Heart right ventricle (tissue), 16 donors: ENCODE measurements at regions not wholly inside any gene's neighbourhood (a gene's known extent, or its start where the extent isn't known, plus 50 kb on each side); places are given as distances from the start of the nearest gene placed in this dataset.

Source experiments
- ATAC-seq, 8 donors: fragments of 200-7000 bp; cut with Tn5 transposase; one replicate each; pipeline ENCODE4 v1.9.1; 2020; ENCODE audit warnings: mild to moderate bottlenecking in 8 of 8, moderate library complexity in 8 of 8, moderate number of reproducible peaks in 1 of 8
- DNase-seq, 2 donors: peaks; one replicate each; pipeline ENCODE4 v3.0.0-alpha.2; 2020
- H3K27ac ChIP-seq, 10 donors: fragments of 200-600 bp; sonication (generic) in 2 of 10; one replicate each; pipeline versions ENCODE4 v1.5.0 to v1.8.0; 2020 to 2022; ENCODE audit warnings: mild to moderate bottlenecking in 3 of 10
- H3K27me3 ChIP-seq, 7 donors: fragments of 200-600 bp; one replicate each; pipeline ENCODE4 v1.8.0; 2021 to 2022; ENCODE audit warnings: mild to moderate bottlenecking in 2 of 7
- H3K36me3 ChIP-seq, 9 donors: fragments of 200-600 bp; sonication (generic) in 1 of 9; one replicate each; pipeline versions ENCODE4 v1.5.0 to v1.8.0; 2020 to 2022; ENCODE audit warnings: mild to moderate bottlenecking in 2 of 9
- H3K4me1 ChIP-seq, 9 donors: fragments of 200-600 bp; sonication (generic) in 1 of 9; one replicate each; pipeline versions ENCODE4 v1.5.0 to v1.8.0; 2020 to 2022; ENCODE audit warnings: mild to moderate bottlenecking in 4 of 9
- H3K4me3 ChIP-seq, 10 donors: fragments of 200-600 bp; sonication (generic) in 2 of 10; one replicate each; pipeline versions ENCODE4 v1.5.0 to v1.8.0; 2020 to 2022; ENCODE audit warnings: mild to moderate bottlenecking in 7 of 10, moderate library complexity in 2 of 10
- H3K9me3 ChIP-seq, 11 donors: fragments of 200-600 bp in 10 of 11; sonication (generic) in 2 of 11; one replicate each; pipeline versions ENCODE4 v1.5.0 to v1.8.0; 2013 to 2022; ENCODE audit warnings: mild to moderate bottlenecking in 2 of 11, control low read depth in 1 of 11, moderate library complexity in 1 of 11
- WGBS, 2 donors: extraction: QIAGEN DNeasy Blood & Tissue Kit; methylation state at CpG; one replicate each; pipeline ENCODE4 v1.1.7; 2013; ENCODE audit warnings: inconsistent platforms in 1 of 2; 5-methylcytosine and 5-hydroxymethylcytosine counted together
- intact Hi-C, 10 donors: fragments of 100-400 bp; cut with DNase I; formaldehyde crosslinking; loops; one replicate each; pipeline versions ENCODE4 v1.11.1 to v1.14.2; 2022
- TF ChIP-seq, protein P1 (sequence below), 9 donors: fragments of 200-600 bp; sonication (generic) in 2 of 9; IDR thresholded peaks; one replicate each; pipeline versions ENCODE4 v1.5.0 to v1.8.0; 2021 to 2022; ENCODE audit warnings: antibody characterized with exemption in 9 of 9, mild to moderate bottlenecking in 5 of 9, moderate library complexity in 1 of 9
- donor health status: Arrhythmogenic right ventricular cardiomyopathy.
- donor health status: ischemic (EF 13 %, LVEDD 7.1; RV severe dilation, severe dysfunction).
- donor health status: healthy with polysubstance abuse.
- donor health status: DM: no; HTN: yes; CAD: no.
- donor health status: DM: no; HTN: no; CAD: no.
- donor health status: ischemic (EF 25% LVEDD 6.9; RV normal size, moderate dysfunction).
- donor health status: ischemic (EF 25% LVEDD 5.7; RV mildly dilated, moderate dysfunction).
- donor health status: healthy.
- donor health status: DM: yes; HTN: yes; CAD: no.
- donor health status: Ischemic cardiomyopathy.
- donor health status: ischemic (EF 35%, LVEDD 5.7; RV mildly dilated, moderate dysfunction).
- donor health status: nonischemic (EF 11% LVEDD 7.7; RV severe dilation, severe dysfunction).
- donor health status: DM: yes; HTN: yes; CAD: no.
- donor health status: PGD.
- donor health status: ischemic (EF 29% LVEDD 5.4; RV normal size, mild dysfunction).
- donor health status: nonischemic (EF 23%, LVEDD 6.1; RV moderate dilation, normal function).

DNA sequence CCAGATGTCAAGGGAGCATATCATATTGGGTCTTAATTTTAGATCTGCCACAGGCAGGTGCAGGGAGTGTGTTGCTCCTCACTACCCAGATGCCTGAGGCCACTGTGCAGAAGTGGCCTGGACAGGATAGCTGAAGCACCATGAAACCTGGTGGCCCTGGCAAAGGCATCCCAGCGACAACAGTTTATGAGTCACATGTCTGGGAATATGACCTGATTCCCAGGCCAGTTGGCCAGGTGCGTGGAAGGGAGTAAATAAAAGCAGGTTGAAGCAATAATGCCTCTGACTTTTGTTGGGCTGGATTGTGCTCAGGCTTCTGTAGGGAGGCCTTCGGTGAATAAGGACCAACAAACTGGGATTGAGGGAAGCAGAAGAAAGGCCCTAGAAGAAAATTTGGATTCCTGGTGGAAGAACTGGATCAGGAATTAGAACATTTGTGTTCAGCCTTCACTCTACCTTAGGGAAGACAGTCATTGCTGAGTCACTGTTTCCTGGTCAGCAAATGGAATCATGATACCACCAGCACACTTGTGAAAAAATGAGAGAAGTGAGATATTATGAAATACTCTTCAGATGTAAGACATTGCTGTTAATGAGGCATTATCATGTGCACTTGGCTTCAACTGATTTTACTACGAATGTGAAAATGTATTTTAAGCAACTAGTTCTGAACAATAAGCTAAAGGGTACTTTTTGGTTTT is 78.4 kb upstream of the ZNF516 start:
- ATAC-seq: peak in 1 of 8 donors; percentile 56
- Histone ChIP-seq H3K4me1 (peaks cover 0 to 27% (median 0%) of the 10 kb centered on the region in 9 donors), H3K9me3 (peaks cover 0 to 5% (median 0%) of the 10 kb centered on the region in 11 donors)

DNA sequence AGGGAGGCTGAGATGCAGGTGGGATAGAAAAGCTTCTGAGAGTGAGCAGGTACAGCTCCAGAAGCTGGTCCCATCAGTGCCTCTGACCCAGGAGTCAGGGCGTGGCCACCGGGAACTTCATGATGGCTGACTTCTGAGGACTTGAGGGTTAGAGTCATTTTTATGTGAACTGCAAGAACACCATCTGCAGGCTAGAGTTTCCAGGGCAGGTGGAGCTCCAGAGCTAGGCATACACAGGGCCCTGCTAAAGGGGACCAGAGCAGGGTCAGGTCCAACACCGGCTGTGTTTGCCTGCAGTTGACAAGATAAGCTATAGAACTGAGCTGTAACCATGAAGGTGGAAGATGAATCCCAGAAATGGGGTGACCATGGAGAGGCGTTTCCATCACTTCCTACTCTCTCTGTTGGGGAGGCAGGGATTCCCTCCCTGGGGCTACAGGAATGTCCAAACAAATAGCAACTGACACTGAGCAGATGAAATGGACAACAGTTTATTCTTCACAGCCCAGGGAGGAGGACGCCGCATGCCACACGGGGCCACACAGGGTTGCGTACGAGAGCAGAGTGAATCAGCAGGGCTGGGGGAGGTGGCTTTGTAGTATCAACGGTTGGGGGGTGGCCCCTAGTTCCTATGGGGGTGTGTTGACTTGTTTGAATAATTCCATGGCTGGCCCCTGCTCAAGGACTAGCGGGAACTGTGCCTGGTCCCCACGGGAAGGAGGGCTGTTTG is 77.6 kb upstream of the ZNF516 start:
- intact Hi-C loops: no loop called here
- DNase-seq: no peak
- ATAC-seq: peak in 1 of 8 donors; percentile 35
- 72 to 77% methylated on average over 12 of the region's 12 CpGs for WGBS, 2 donors
- Histone ChIP-seq H3K27ac (no peak overlapping the region), H3K4me1 (peaks cover 0 to 29% (median 0%) of the 10 kb centered on the region in 9 donors), H3K9me3 (peaks cover 0 to 5% (median 0%) of the 10 kb centered on the region in 11 donors), H3K4me3 (no peak overlapping the region), H3K27me3 (peaks cover 0 to 11% (median 0%) of the 10 kb centered on the region in 7 donors), H3K36me3 (no peaks in the 10 kb centered on the region)
- TF ChIP-seq, protein P1, sequence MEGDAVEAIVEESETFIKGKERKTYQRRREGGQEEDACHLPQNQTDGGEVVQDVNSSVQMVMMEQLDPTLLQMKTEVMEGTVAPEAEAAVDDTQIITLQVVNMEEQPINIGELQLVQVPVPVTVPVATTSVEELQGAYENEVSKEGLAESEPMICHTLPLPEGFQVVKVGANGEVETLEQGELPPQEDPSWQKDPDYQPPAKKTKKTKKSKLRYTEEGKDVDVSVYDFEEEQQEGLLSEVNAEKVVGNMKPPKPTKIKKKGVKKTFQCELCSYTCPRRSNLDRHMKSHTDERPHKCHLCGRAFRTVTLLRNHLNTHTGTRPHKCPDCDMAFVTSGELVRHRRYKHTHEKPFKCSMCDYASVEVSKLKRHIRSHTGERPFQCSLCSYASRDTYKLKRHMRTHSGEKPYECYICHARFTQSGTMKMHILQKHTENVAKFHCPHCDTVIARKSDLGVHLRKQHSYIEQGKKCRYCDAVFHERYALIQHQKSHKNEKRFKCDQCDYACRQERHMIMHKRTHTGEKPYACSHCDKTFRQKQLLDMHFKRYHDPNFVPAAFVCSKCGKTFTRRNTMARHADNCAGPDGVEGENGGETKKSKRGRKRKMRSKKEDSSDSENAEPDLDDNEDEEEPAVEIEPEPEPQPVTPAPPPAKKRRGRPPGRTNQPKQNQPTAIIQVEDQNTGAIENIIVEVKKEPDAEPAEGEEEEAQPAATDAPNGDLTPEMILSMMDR (IDR thresholded peaks at IDR 0.05): no peak

More for the DNA sequence above, 78.4 kb upstream of the ZNF516 start:
- TF ChIP-seq, protein P1 (IDR thresholded peaks at IDR 0.05): no peak
- intact Hi-C loops: no loop called here
- Histone ChIP-seq H3K36me3 (no peaks in the 10 kb centered on the region), H3K27ac (no peak overlapping the region), H3K4me3 (no peak overlapping the region), H3K27me3 (peaks cover 0 to 17% (median under 1%) of the 10 kb centered on the region in 7 donors)
- 85 to 91% methylated on average over 4 of the region's 4 CpGs for WGBS, 2 donors
- DNase-seq: no peak

DNA sequence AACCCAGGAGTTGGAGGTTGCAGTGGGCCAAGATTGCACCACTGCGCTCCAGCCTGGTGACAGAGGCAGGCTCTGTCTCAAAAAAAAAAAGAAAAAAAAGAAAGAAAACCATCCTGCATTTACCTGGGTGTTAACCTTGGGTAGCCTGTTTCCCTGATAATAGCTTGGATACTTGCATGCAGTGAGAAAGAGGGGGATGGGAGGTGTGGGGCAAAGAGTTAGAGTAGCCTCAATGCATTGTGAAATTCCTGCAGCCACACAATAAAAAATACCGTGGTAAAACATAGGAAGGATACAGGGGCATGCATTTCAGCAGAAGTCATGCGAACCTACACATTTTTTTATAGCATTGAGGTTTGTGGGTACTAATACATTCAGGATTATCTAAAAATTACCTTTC is 76.6 kb upstream of the ZNF516 start:
- intact Hi-C loops: no loop called here
- Histone ChIP-seq H3K4me3 (no peak overlapping the region), H3K27ac (no peak overlapping the region), H3K4me1 (peaks cover 0 to 34% (median 0%) of the 10 kb centered on the region in 9 donors), H3K36me3 (no peaks in the 10 kb centered on the region), H3K9me3 (peaks cover 0 to 5% (median 0%) of the 10 kb centered on the region in 11 donors), H3K27me3 (peaks cover 0 to 5% (median 0%) of the 10 kb centered on the region in 7 donors)
- no peak for ATAC-seq
- TF ChIP-seq, protein P1 (IDR thresholded peaks at IDR 0.05): no peak
- WGBS, 2 donors: 76% methylated on average over 3 of the region's 3 CpGs
- DNase-seq: no peak

DNA sequence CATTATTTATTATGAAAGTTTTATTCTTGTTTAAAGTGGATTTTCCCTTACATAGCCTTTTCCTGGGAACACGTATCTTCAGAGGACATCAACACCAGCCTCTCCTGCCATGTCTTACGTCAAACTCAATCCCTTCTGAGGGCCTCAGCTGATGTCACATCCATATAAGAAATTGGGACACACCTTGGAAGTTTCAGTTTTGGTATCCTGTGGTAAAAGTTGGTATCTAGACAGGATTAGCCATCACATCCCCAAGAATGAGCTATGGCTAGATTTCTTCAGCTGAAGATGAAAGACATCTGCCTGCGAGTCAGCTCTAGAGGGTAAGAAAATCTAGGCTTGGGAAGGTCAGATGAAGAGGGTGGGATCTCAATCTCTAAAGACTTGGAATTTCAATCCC is 75.8 kb upstream of the ZNF516 start:
- no peak overlapping the region for H3K27ac ChIP-seq
- WGBS, 2 donors: 96 to 97% methylated on average over 3 of the region's 3 CpGs
- no peak for ATAC-seq
- no peak overlapping the region for H3K4me3 ChIP-seq
- no peak for DNase-seq
- TF ChIP-seq, protein P1 (IDR thresholded peaks at IDR 0.05): no peak
- intact Hi-C loops: no loop called here
- H3K4me1 ChIP-seq: peaks cover 0 to 42% (median 0%) of the 10 kb centered on the region in 9 donors
- H3K27me3 ChIP-seq: peaks cover 0 to 5% (median 0%) of the 10 kb centered on the region in 7 donors
- no peaks in the 10 kb centered on the region for H3K36me3 ChIP-seq
- peaks cover 0 to 5% (median 0%) of the 10 kb centered on the region in 11 donors for H3K9me3 ChIP-seq
